ENCODE measurements at regions not wholly inside any gene's neighbourhood (a gene's known extent, or its start where the extent isn't known, plus 50 kb on each side); places are given as distances from the start of the nearest gene placed in this dataset.

DNA sequence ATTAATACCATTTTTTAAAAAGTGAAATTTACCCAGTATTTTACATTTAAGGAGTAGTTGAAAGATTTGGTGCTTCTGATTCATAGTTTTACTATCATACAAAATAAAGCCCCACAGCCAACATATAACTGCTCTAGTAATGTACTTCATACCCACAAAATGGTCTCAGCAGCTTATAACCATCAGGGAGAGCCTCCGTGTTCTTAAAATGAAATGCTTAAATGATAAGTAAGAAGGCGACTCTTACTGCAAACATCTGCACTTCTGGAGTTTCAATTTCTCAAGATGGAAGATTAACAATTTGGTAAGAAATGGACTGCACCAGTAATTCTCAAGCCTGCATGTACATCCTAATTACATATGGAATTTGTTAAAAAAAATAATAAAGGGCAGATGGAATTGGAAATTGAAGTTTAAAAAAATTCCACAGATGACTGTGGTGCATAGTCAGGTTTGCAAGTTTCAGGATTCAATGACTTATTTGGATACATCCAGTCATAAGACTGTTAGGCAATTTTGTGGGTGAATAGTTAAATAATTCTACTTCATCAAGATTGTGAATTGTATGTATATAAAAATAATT, 461.0 kb downstream of the KIF20B start:
- TF ChIP-seq, protein P1, sequence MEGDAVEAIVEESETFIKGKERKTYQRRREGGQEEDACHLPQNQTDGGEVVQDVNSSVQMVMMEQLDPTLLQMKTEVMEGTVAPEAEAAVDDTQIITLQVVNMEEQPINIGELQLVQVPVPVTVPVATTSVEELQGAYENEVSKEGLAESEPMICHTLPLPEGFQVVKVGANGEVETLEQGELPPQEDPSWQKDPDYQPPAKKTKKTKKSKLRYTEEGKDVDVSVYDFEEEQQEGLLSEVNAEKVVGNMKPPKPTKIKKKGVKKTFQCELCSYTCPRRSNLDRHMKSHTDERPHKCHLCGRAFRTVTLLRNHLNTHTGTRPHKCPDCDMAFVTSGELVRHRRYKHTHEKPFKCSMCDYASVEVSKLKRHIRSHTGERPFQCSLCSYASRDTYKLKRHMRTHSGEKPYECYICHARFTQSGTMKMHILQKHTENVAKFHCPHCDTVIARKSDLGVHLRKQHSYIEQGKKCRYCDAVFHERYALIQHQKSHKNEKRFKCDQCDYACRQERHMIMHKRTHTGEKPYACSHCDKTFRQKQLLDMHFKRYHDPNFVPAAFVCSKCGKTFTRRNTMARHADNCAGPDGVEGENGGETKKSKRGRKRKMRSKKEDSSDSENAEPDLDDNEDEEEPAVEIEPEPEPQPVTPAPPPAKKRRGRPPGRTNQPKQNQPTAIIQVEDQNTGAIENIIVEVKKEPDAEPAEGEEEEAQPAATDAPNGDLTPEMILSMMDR (IDR thresholded peaks at IDR 0.05), result no peak
- no peak for TF ChIP-seq POLR2A (IDR thresholded peaks at IDR 0.05)
